GM23338 (cell line): ENCODE measurements at regions not wholly inside any gene's neighbourhood (a gene's known extent, or its start where the extent isn't known, plus 50 kb on each side); places are given as distances from the start of the nearest gene placed in this dataset.

Experiments used
- EZH2 ChIP-seq: fragments of 200-600 bp; sonication (generic); IDR thresholded peaks from one replicate; pipeline ENCODE4 v1.8.0; 2017; ENCODE audit warnings: antibody characterized with exemption, mild to moderate bottlenecking, low read depth; ENCODE audit not compliant: unreplicated experiment
- POLR2AphosphoS5 ChIP-seq: IDR thresholded peaks from 2 replicates; pipeline ENCODE4 v1.6.1; 2016; ENCODE audit warnings: antibody characterized with exemption, low read depth
- REST ChIP-seq: IDR thresholded peaks from one replicate; pipeline ENCODE4 v1.6.1; 2018; ENCODE audit warnings: antibody characterized with exemption; ENCODE audit not compliant: unreplicated experiment
- ZNF114 ChIP-seq: fragments of 250-450 bp; sonication (Bioruptor Pico); IDR thresholded peaks from 2 replicates; pipeline ENCODE4 v1.5.0; 2020; ENCODE audit warnings: mild to moderate bottlenecking, moderate library complexity
- TF ChIP-seq, protein P1 (sequence below), 2 experiments: fragments of 200-600 bp in 1 of 2; sonication (generic) in 1 of 2; conservative IDR thresholded peaks; 2 replicates each; pipeline versions ENCODE4 v1.5.1 to v1.6.1; 2016 to 2017; ENCODE audit warnings: antibody characterized with exemption in 2 of 2, low read depth in 2 of 2, mild to moderate bottlenecking in 2 of 2, moderate library complexity in 1 of 2

GRCh38 chr4:124970011-124970410 is 257.5 kb upstream of the ANKRD50 start:
- no peak for TF ChIP-seq REST
- TF ChIP-seq, protein P1, sequence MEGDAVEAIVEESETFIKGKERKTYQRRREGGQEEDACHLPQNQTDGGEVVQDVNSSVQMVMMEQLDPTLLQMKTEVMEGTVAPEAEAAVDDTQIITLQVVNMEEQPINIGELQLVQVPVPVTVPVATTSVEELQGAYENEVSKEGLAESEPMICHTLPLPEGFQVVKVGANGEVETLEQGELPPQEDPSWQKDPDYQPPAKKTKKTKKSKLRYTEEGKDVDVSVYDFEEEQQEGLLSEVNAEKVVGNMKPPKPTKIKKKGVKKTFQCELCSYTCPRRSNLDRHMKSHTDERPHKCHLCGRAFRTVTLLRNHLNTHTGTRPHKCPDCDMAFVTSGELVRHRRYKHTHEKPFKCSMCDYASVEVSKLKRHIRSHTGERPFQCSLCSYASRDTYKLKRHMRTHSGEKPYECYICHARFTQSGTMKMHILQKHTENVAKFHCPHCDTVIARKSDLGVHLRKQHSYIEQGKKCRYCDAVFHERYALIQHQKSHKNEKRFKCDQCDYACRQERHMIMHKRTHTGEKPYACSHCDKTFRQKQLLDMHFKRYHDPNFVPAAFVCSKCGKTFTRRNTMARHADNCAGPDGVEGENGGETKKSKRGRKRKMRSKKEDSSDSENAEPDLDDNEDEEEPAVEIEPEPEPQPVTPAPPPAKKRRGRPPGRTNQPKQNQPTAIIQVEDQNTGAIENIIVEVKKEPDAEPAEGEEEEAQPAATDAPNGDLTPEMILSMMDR (conservative IDR thresholded peaks at IDR 0.05; ENCODE audit: low read depth in 2 of 2): no peak
- no peak for TF ChIP-seq POLR2AphosphoS5
- TF ChIP-seq ZNF114 (CRISPR knock-in tag): no peak
- TF ChIP-seq EZH2: no peak
